NCI-H774 (cell line): ENCODE measurements at regions not wholly inside any gene's neighbourhood (a gene's known extent, or its start where the extent isn't known, plus 50 kb on each side); places are given as distances from the start of the nearest gene placed in this dataset.
"Not testable (repeated sequence)": the region's sequence is repeated elsewhere in the genome, so short reads cannot be mapped to it uniquely, and the experiment has no call there.

Experiments used
- DNase-seq: peaks from one replicate; lab custom pipeline; 2025; lab: John Stamatoyannopoulos, UW

DNA sequence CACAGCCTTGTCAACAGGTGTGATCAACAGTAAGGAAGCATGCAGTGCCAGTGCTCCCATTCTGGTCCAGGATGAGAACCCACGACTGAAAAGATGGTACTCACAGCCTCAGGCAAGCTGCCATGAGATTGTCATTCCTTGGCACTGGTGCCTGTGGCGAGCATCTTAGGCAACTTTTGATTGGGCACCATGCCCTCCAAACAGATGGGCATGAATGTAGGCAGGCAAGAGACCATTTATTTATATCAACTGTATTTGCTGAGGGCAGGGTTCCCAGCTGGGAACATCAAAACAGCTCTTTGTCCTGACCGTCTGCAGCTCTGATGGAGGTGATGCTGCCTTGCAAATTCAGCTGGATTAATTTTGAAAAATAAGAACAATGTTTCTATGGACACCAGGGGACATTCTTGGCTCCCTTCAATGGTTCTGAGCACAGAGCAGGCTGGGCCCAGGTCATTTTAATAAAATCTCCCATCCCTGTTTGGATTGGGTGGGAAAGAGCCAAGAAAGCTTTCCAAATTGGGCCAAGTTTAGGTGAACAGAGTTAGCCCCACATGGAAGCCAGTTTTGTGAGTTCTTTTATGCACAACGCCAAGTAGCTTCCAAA lies 522.5 kb downstream of the RMST start:
- no peak for DNase-seq

- DNase-seq, result no peak
Measured at GRCh38 chr12:97985834-97986233, 523.2 kb downstream of the RMST start.

GRCh38 chr12:97988588-97988987 lies 526.0 kb downstream of the RMST start:
- DNase-seq, result not testable (repeated sequence)

DNA sequence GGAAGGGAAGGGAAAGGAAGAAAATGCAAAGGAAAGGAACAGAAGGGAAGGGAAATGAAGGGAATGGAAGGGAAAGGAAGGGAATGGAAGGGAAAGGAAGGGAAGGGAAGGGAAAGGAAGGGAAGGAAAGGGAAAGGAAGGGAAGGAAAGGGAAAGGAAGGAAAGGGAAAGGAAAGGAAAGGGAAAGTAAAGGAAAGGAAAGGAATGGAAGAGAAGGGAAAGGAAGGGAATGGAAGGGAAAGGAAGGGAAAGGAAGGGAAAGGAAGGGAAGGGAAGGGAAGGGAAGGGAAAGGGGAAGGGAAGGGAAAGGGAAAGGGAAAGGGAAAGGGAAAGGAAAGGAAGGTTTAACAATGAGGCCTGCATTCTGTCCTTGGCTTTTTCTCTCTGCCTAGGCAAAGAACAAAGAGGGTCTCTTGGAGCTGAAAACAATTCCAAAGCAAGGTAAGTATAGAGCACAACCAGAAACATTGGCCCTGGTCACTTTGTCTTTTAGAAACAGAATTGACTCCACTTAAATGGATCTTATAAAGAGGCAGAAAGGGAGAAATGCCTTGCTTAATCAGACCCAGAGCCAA lies 525.9 kb upstream of the TMPO start:
- no peak for DNase-seq

- DNase-seq, result no peak
Measured at GRCh38 chr12:97994746-97995484, 520.5 kb upstream of the TMPO start.

DNA sequence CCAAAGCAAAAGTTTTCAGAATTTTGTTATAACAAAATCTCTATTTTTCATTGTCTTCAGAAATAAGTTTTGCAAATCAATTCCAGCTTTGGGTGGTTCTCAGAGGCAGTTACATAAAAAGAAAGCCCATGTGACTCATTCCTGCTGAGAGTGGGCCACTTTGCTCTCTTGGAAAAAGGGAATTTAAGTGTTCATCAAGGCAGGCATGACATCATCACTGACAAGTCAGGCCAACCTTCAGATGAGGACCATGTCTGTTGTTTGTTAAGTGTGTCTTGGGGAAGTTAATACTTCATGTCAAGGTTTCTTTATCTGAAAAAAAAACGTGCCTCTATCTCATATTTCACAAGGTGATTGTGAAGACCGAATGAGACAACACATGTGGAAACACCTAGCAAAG lies 519.8 kb upstream of the TMPO start:
- no peak for DNase-seq

GRCh38 chr12:98001430-98001829 lies 514.0 kb upstream of the TMPO start:
- DNase-seq, result no peak

DNA sequence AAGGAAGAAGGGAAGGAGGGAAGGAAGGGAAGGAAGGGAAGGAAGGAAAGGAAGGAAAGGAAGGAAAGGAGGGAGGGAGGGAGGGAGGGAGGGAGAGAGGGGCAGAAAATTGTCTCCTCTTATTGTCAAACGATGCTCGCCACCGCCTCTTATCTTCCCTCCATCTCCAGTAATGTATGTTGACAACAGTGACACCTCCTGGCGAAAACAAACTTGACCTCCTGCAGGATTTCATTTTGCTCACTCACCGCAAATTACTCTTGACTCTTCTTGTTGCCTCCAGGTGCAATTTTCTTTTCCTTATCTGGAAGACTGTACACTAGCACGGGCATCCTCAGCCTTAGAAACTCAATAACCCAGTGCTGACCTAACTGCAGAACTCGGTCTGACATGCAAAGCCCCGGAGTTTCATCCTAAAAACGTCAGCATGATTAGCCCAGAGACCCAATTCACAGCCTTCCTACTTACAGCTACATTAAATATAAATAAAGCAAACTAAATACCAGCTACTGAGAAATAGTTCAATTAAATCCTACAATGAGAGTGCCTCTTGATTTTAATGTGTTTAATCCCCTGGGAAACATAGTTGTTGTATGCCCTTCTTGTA lies 512.4 kb upstream of the TMPO start:
- peak; percentile 82 for DNase-seq

- DNase-seq, result no peak
Measured at GRCh38 chr12:98007963-98008362, 507.4 kb upstream of the TMPO start.

DNA sequence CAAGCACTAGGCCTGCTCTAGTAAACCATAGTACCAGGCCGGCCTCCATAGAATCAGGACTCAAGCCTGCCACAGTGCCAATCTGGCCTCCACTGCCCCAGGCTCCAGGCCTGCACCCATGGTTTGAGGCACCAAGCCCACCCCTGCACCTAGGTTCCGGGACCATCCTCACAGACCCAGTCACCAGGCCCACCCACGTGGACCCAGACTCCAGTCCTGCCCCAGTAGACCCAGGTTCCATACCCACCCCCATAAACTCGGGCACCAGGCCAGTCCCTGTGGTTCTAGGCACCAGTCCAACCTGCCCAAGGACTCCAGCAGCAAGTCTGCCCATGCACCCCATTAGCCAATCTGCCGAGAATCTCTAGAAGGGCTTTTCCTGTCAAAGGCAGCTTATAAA lies 501.8 kb upstream of the TMPO start:
- no peak for DNase-seq

GRCh38 chr12:98018836-98019235 lies 496.6 kb upstream of the TMPO start:
- no peak for DNase-seq

DNA sequence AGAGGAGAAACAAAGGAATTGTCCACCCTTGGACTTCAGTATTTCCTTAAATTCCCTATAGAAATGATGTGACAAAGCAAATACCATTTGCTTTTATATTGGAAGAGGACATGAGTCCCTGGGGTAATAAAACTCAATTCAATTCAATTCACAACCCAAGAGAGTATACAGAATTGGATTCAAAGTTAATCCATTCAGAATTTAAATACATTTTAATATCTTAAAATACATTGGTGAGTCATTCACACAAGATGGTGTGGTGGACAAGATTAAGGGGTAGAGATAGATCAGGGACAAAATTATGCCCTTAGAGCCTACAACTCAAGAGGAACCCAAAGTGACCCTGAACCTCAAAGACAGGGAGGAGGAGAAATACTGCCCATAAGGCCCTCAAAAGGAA lies 495.0 kb upstream of the TMPO start:
- no peak for DNase-seq

DNA sequence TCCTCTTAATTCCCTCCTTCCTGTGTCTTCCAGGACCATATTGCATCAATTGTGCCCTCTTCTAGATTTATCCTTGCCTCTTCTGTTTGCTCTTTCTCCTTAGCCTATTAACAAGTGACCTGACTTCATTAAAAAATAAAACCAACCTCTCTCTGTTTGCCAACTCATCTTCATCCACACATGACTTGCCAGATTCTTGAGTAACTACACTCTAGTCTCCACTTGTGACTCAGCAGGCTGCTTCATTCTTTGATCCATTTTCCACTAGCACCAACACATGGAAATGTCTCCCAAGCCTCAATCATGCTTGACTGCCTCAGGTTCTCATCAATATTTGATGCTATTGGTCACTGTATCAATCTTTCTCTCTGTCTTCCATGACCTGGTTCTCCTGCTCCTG lies 492.4 kb upstream of the TMPO start:
- DNase-seq, result no peak

DNA sequence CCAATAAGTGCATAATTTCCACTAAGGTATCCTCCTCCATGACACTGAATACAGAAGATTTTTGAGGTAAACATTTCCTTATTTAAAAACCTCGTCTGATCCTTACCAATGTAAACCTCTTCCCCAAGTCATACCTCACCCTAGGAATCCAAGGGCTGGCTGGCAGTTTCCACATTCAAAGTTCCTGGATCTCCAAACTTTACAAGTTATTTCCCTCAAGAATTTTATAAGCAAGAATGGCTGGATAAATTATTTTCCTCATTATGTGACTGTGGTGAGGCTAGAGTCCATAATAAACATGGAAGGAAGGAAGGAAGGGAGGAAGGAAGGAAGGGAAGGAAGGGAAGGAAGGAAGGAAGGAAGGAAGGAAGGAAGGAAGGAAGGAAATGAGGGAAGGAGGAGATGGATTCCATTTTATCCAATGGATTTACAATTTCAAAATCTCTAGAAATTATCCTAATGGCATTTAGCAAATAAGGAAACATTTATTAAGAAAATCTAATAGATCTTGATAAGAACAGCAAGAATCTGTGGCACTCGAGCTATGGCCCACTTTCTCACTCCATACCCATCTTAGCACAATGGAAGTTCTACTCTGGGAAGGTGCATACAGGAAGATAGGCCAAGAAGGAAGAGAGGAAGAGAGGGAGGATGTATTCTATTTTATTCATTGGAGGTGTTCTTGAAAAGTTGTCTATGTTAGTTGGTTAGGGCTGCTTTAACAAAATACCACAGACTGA lies 477.8 kb upstream of the TMPO start:
- DNase-seq, result no peak

GRCh38 chr12:98042668-98043067 lies 472.7 kb upstream of the TMPO start:
- DNase-seq, result no peak

- no peak for DNase-seq
Measured at GRCh38 chr12:98045395-98045794, 470.0 kb upstream of the TMPO start.

- DNase-seq, result no peak
Measured at GRCh38 chr12:98048326-98048725, 467.1 kb upstream of the TMPO start.

DNA sequence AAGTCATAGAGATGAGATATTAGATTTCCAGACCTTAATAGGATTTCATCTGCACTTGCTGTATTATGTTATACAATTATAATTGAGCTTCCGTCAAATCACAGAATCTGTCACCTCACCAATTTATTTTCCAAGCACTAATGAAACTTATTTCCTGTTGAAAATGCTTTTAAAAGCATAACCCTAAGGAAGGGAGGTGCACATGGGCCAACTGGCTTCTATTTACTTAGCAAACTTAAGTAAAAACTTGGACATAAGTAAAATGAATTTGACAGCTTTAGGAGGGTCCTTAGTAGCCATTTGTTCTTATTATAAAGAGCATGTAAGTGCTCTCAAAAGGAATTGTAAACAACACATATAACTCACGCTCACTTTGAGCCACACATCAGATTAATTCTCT lies 462.2 kb upstream of the TMPO start:
- no peak for DNase-seq

GRCh38 chr12:98057701-98058100 lies 457.7 kb upstream of the TMPO start:
- no peak for DNase-seq

DNA sequence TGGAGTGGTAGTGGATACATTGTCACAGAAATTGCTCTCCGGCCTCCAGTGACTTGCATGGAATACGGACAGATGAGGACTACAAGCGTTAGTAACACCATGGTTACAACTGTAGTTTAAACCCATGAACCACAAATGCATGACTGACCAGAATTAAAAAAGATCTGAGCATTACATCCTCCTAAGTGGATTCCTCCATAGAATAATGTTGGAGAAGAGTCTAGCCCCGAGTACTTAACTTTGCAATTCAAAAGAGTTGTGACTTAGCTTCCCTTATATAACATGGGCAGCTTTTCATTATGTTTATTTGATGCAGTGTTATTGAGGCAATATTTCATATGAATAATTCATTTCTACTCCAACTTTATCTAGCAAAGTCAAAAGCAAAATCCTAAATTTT lies 457.2 kb upstream of the TMPO start:
- DNase-seq, result no peak

DNA sequence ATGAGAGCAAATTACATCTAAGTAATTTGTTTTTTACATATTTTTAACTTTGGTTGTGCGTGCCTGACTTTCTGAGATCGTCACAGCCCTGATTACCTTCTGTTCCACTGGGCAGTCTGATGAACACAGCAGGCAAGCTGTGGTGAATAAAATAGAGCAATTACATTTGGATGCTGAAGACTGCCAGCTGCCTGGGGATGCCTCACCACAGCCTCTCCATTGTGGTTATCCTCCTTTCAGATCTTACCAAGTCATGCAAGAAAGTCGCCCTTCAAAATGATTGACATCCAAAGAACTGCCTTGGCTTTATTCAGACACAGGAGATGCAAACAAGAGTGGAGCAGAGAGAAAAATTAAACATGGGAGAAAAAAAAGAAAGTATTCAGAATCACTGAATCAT lies 456.6 kb upstream of the TMPO start:
- DNase-seq, result no peak

- no peak for DNase-seq
Measured at GRCh38 chr12:98059659-98060343, 455.6 kb upstream of the TMPO start.
